RWPE2 (cell line): ENCODE measurements at regions not wholly inside any gene's neighbourhood (a gene's known extent, or its start where the extent isn't known, plus 50 kb on each side); places are given as distances from the start of the nearest gene placed in this dataset.

Source experiments
- ATAC-seq: fragments of 200-7000 bp; cut with Tn5 transposase; 3 replicates; pipeline ENCODE4 v1.9.1; 2021; ENCODE audit warnings: low read depth
- DNase-seq: peaks from one replicate; pipeline ENCODE4 v3.0.0-alpha.2; 2020; ENCODE audit warnings: low spot score
- H3K27ac ChIP-seq: fragments of 450-650 bp; 2 replicates; pipeline ENCODE4 v1.5.1; 2017; ENCODE audit warnings: mild to moderate bottlenecking; ENCODE audit not compliant: poor library complexity, severe bottlenecking
- H3K27me3 ChIP-seq: fragments of 250-450 bp; sonication (Bioruptor Pico); 2 replicates; pipeline ENCODE4 v1.5.1; 2021; ENCODE audit warnings: mild to moderate bottlenecking, moderate library complexity; ENCODE audit not compliant: insufficient read depth, poor library complexity, severe bottlenecking
- H3K36me3 ChIP-seq: fragments of 250-450 bp; sonication (Bioruptor Pico); 2 replicates; pipeline ENCODE4 v1.5.1; 2020; ENCODE audit warnings: low read depth, mild to moderate bottlenecking, moderate library complexity
- H3K4me1 ChIP-seq: fragments of 250-450 bp; sonication (Bioruptor Pico); 2 replicates; pipeline ENCODE4 v1.5.1; 2021; ENCODE audit warnings: mild to moderate bottlenecking, moderate library complexity; ENCODE audit not compliant: insufficient read depth, poor library complexity, severe bottlenecking
- H3K4me3 ChIP-seq: fragments of 250-450 bp; sonication (Bioruptor Pico); 2 replicates; pipeline ENCODE4 v1.5.1; 2021; ENCODE audit warnings: mild to moderate bottlenecking, moderate library complexity; ENCODE audit not compliant: severe bottlenecking
- H3K9me3 ChIP-seq: fragments of 250-450 bp; sonication (Bioruptor Pico); 2 replicates; pipeline ENCODE4 v1.5.1; 2021; ENCODE audit warnings: mild to moderate bottlenecking, moderate library complexity; ENCODE audit not compliant: severe bottlenecking
- CTCF ChIP-seq: fragments of 450-650 bp; IDR thresholded peaks from one replicate; pipeline ENCODE4 v1.5.1; 2017; ENCODE audit warnings: mild to moderate bottlenecking, moderate library complexity; ENCODE audit not compliant: poor library complexity, severe bottlenecking

- ATAC-seq (no peak), DNase-seq (no peak)
- no peak overlapping the region for H3K4me3 ChIP-seq
- TF ChIP-seq CTCF: no peak
- no peaks in the 10 kb centered on the region for H3K9me3 ChIP-seq
- no peak overlapping the region for H3K27ac ChIP-seq
- no peaks in the 10 kb centered on the region for H3K4me1 ChIP-seq
- no peaks in the 10 kb centered on the region for H3K36me3 ChIP-seq
- no peaks in the 10 kb centered on the region for H3K27me3 ChIP-seq
Measured at GRCh38 chrX:137178392-137178791, 144.6 kb upstream of the GPR101 start.

- TF ChIP-seq CTCF: no peak
- H3K27ac ChIP-seq: no peak overlapping the region
- DNase-seq (no peak), ATAC-seq (no peak)
- H3K4me3 ChIP-seq: no peak overlapping the region
- H3K4me1 ChIP-seq: no peaks in the 10 kb centered on the region
- no peaks in the 10 kb centered on the region for H3K27me3 ChIP-seq
- H3K36me3 ChIP-seq: no peaks in the 10 kb centered on the region
- no peaks in the 10 kb centered on the region for H3K9me3 ChIP-seq
Measured at GRCh38 chrX:137172317-137172948, 138.6 kb upstream of the GPR101 start.

GRCh38 chrX:137171626-137172025 is 137.8 kb upstream of the GPR101 start:
- Histone ChIP-seq H3K27me3 (no peaks in the 10 kb centered on the region), H3K4me3 (no peak overlapping the region), H3K9me3 (no peaks in the 10 kb centered on the region), H3K4me1 (no peaks in the 10 kb centered on the region), H3K36me3 (no peaks in the 10 kb centered on the region), H3K27ac (no peak overlapping the region)
- ATAC-seq (no peak), DNase-seq (no peak)
- no peak for TF ChIP-seq CTCF

DNA sequence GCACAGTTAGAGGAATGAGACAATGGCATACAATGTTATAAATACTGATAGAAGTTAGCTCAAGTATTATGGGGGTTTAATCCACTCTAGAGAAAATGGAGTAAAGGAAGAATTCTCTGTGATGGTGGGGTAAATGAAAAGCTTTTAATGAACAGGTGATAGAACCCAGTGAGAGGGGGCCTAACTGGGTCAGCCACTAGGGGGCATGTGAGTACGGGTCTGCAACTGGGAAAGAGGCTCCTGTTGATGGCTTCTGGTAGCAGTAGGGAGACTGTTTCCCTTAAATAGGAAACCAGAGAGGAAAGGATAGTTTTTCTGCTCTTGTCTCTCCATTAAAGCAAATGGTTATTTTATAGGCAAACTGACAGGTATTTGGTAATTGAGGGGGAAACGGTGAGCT is 132.8 kb upstream of the GPR101 start:
- no peak for DNase-seq
- Histone ChIP-seq H3K36me3 (no peaks in the 10 kb centered on the region), H3K27me3 (no peaks in the 10 kb centered on the region), H3K4me1 (no peaks in the 10 kb centered on the region), H3K4me3 (no peak overlapping the region), H3K9me3 (no peaks in the 10 kb centered on the region), H3K27ac (no peak overlapping the region)
- TF ChIP-seq CTCF: no peak
- no peak for ATAC-seq

DNA sequence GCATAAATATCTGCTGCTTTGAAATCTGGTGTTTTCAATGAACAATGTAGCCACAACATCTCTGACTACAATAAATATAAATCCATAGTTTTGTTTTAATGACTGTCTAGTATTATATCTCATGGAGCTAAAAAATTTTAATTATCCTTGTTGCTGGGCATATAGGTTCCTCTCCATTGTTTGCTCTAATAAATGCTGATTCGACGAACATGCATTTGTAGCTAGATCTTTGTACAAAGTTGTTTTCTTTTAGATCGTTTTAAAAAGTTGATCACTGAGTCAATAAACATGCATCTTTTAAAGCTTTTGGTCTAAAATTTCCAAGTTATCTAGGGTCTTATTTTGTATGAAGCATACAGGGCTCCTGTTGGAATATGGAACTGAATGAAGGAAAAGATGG is 130.5 kb upstream of the GPR101 start:
- TF ChIP-seq CTCF: no peak
- H3K27me3 ChIP-seq: no peaks in the 10 kb centered on the region
- no peak for ATAC-seq

More for the DNA sequence above, 130.5 kb upstream of the GPR101 start:
- Histone ChIP-seq H3K4me1 (no peaks in the 10 kb centered on the region), H3K9me3 (no peaks in the 10 kb centered on the region), H3K4me3 (no peak overlapping the region), H3K36me3 (no peaks in the 10 kb centered on the region), H3K27ac (no peak overlapping the region)
- DNase-seq: no peak
